ENCODE measurements at regions not wholly inside any gene's neighbourhood (a gene's known extent, or its start where the extent isn't known, plus 50 kb on each side); places are given as distances from the start of the nearest gene placed in this dataset.
"Not testable (repeated sequence)": the region's sequence is repeated elsewhere in the genome, so short reads cannot be mapped to it uniquely, and the experiment has no call there.

DNA sequence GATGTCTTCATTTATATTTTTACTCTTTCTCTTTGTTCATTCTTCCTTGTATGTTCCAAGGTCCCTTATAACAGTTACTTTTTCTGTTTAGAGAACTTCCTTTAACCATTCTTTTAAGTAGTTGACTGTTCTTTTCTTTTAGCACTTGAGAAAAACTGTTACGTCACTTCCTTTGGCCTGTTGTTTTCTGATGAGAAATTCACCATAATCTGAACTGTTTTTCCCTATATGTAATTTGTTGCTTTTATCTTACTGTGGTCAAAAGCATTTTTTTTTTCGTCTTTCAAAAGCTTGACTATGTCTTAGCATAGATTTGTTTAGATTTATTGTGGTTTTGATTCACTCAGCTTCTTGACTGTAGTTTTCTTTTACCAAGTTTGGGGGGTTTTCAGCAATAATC, 1660.3 kb upstream of the PCDH10 start:
- no peak for DNase-seq (ENCODE audit: low spot score)
- in situ Hi-C loops (cut with MboI; ENCODE audit: low pct_unique_long_range_greater_than_20kb, low sequenced_read_pairs, unreplicated experiment) = no loop called here
- TF ChIP-seq, protein P1, sequence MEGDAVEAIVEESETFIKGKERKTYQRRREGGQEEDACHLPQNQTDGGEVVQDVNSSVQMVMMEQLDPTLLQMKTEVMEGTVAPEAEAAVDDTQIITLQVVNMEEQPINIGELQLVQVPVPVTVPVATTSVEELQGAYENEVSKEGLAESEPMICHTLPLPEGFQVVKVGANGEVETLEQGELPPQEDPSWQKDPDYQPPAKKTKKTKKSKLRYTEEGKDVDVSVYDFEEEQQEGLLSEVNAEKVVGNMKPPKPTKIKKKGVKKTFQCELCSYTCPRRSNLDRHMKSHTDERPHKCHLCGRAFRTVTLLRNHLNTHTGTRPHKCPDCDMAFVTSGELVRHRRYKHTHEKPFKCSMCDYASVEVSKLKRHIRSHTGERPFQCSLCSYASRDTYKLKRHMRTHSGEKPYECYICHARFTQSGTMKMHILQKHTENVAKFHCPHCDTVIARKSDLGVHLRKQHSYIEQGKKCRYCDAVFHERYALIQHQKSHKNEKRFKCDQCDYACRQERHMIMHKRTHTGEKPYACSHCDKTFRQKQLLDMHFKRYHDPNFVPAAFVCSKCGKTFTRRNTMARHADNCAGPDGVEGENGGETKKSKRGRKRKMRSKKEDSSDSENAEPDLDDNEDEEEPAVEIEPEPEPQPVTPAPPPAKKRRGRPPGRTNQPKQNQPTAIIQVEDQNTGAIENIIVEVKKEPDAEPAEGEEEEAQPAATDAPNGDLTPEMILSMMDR (IDR thresholded peaks at IDR 0.05; ENCODE audit: extremely low read depth, insufficient read depth, missing control alignments) = no peak

DNA sequence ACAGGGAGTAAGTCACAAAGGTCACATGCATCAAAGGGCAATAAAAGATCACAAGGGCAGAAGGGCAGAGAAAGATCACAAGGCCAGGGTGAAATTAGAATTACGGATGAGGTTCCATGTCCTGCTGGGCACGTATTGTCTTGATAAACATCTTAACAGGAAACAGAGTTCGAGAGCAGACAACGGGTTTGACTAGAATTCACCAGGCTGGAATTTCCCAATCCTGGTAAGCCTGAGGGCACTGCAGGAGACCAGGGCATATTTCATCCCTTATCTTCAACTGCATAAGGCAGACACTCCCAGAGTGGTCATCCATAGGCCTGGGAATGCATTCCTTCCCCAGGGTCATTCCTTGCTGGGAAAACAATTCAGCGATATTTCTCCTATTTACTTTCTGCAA, 1652.9 kb upstream of the PCDH10 start:
- in situ Hi-C loops (cut with MboI; ENCODE audit: low pct_unique_long_range_greater_than_20kb, low sequenced_read_pairs, unreplicated experiment); DNase-seq (ENCODE audit: low spot score): not testable (repeated sequence)

DNA sequence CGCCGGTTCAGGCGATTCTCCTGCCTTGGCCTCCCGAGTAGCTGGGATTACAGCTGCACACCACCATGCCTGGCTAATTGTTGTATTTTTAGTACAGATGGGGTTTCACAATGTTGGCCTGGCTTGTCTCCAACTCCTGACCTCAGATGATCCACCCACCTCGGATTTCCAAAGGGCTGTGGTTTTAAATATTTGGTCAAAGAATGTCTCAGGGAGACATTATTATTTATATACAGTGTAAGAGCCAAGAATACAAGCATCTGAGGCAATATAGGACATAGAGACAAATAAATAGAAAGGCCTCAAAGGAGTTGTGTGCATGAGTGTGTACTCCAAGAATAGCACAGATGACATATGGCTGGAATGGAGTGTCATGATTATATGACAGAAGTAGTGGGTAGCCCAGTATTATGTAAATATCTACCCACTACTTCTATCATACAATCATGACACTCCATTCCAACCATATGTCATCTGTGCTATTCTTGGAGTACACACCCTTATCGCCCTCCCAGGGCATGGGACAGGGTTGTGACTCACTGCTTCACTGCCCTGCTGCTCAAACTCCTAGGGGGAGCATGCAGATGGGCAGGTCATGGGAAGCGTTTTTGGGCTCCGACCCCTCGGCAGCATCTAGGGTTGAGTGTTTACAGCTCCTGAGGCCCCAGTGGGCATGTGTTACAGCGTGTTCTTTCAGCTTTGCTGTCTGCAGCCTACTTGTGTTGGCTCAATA, 1649.8 kb upstream of the PCDH10 start:
- no peak for DNase-seq (ENCODE audit: low spot score)
- TF ChIP-seq, protein P1 (IDR thresholded peaks at IDR 0.05; ENCODE audit: extremely low read depth, insufficient read depth, missing control alignments) = no peak
- in situ Hi-C loops (cut with MboI; ENCODE audit: low pct_unique_long_range_greater_than_20kb, low sequenced_read_pairs, unreplicated experiment) = no loop called here

DNA sequence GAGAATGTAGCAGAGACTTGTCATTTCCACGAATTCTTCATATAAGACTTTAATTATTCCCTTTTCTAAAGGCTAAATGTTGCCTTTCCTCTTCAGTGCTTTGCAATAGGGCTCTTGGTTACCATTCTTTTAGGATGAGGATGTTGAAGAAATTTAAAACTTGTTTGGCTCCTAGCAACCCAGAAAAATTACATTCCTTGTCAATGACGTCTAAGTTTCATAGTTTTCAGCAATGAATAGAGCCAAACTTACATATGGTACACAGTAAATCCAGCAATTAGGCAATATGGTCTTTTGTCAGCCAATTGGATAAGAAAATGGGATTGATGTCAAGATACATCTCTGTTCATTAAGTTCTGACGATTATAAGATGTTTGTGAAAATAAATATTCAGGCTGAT, 1639.6 kb upstream of the PCDH10 start:
- in situ Hi-C loops (cut with MboI; ENCODE audit: low pct_unique_long_range_greater_than_20kb, low sequenced_read_pairs, unreplicated experiment) = no loop called here
- TF ChIP-seq, protein P1 (IDR thresholded peaks at IDR 0.05; ENCODE audit: extremely low read depth, insufficient read depth, missing control alignments) = no peak
- DNase-seq (ENCODE audit: low spot score) = no peak

DNA sequence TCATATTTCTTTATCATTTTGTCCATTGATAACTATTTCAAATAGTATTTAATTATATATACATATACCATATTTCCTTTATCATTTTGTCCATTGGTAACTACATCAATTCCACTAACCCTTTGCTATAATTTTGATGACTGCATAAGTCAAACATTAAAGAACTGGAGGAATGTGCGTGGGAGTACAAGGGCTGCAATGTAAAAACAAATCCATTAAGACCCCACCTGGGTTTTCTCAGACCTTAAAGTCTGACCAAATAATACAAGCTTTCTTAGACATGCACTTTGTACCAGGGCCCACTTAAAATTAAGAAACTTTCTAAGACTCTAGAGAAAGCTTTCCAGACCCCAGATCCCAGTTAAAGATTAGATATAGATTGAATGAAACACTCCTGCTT, 1622.4 kb upstream of the PCDH10 start:
- DNase-seq (ENCODE audit: low spot score) = no peak
- in situ Hi-C loops (cut with MboI; ENCODE audit: low pct_unique_long_range_greater_than_20kb, low sequenced_read_pairs, unreplicated experiment) = no loop called here
- TF ChIP-seq, protein P1 (IDR thresholded peaks at IDR 0.05; ENCODE audit: extremely low read depth, insufficient read depth, missing control alignments) = no peak

DNA sequence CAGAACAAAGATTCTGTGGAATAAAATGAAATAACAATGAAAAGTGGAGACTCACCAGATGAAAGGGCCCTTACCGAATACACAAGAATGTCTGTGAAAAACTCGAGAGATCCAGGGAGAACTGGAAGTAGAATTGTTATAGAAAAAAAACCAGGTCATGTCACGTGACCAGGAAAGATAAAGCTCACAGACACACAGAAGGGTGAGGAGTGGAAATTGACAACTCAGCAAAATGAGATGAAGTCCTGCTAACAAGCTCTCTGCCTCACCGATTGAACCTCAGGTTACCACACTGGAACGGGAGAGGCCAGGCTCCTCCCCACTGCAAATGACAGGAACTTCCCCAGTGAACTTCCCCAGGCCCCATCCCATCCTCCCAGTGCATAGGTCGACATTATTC, 1618.0 kb upstream of the PCDH10 start:
- TF ChIP-seq, protein P1 (IDR thresholded peaks at IDR 0.05; ENCODE audit: extremely low read depth, insufficient read depth, missing control alignments) = no peak
- in situ Hi-C loops (cut with MboI; ENCODE audit: low pct_unique_long_range_greater_than_20kb, low sequenced_read_pairs, unreplicated experiment) = no loop called here

DNA sequence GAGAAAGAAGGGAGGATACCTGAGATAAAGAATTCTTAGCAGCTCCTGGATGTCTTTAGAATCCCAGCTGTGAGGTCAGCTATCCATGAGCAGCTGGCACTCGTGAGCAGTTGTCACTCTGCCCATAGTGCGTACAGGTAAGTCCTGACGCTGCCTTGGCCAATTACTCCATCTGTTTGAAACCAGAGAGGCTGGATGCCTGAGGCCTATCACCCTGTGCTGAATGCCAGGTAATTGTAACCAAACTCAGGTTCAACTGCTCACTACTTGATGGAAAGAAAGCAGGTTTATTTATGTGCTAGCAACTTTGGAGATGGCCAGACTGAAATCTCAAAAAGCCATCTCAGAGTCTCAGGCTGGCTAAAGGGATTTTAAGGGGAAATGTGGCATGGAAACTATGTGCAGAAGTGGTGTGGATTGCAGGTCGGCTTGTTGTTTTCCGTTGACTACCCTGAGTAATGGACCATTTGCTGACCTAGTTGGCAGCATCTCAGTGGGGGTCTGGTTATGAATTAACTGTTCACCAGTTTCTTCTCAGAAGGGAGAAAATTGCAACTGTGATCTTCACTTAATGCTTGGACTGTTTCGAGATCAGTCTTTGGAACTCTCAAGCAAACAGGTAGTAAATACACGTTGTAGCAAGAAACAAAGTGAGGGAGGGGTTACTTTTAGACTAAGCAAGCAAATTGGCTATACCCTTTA, 1614.0 kb upstream of the PCDH10 start:
- no peak for DNase-seq (ENCODE audit: low spot score)
- TF ChIP-seq, protein P1 (IDR thresholded peaks at IDR 0.05; ENCODE audit: extremely low read depth, insufficient read depth, missing control alignments) = no peak
- in situ Hi-C loops (cut with MboI; ENCODE audit: low pct_unique_long_range_greater_than_20kb, low sequenced_read_pairs, unreplicated experiment) = no loop called here

More for the DNA sequence above, 1618.0 kb upstream of the PCDH10 start:
- no peak for DNase-seq (ENCODE audit: low spot score)

Data from GM13977 (cell line).